OCI-LY7 (cell line): ENCODE measurements at regions not wholly inside any gene's neighbourhood (a gene's known extent, or its start where the extent isn't known, plus 50 kb on each side); places are given as distances from the start of the nearest gene placed in this dataset. TPM values are rescaled to one million over a fixed set of nuclear protein-coding genes. Genes with fewer than 3 reads are reported as not detected.

ENCODE experiments used
- BruUV-seq: library from RNA; stranded (reverse); fragments of 400-500 nt; replicated peaks from 2 replicates; lab custom pipeline; 2021; lab: Mats Ljungman, UMichigan
- CTCF ChIA-PET: fragments of 300-600 bp; sonication (Branson Sonifier 250); formaldehyde crosslinking; loops from one replicate; lab custom pipeline; 2022; ENCODE audit warnings: antibody characterized with exemption; ENCODE audit not compliant: unreplicated experiment; lab: Charles Lee
- POLR2A ChIA-PET: fragments of 300-600 bp; sonication (Branson Sonifier 250); formaldehyde crosslinking; loops from one replicate; lab custom pipeline; 2022; ENCODE audit warnings: antibody characterized with exemption; lab: Charles Lee
- DNase-seq: peaks from one replicate; pipeline ENCODE4 v3.0.0-alpha.2; 2015; ENCODE audit warnings: low spot score
- H2AFZ ChIP-seq: fragments of 200-600 bp; sonication (generic), shearing (Covaris generic); 2 replicates; pipeline ENCODE4 v1.6.1; 2014; ENCODE audit warnings: mild to moderate bottlenecking, antibody characterized with exemption, low read length, moderate library complexity
- H3K27ac ChIP-seq: fragments of 200-600 bp; sonication (generic); 2 replicates; pipeline ENCODE4 v1.5.1; 2014; ENCODE audit warnings: mixed run types, low read depth, mild to moderate bottlenecking, moderate library complexity, low read length, inconsistent platforms; ENCODE audit not compliant: poor library complexity, severe bottlenecking
- H3K36me3 ChIP-seq: fragments of 200-600 bp; sonication (generic); 2 replicates; pipeline ENCODE4 v1.6.1; 2014; ENCODE audit warnings: mild to moderate bottlenecking, antibody characterized with exemption, low read length, moderate library complexity, mixed read lengths; ENCODE audit not compliant: insufficient read depth
- H3K4me1 ChIP-seq: fragments of 200-600 bp; sonication (generic); 2 replicates; pipeline ENCODE4 v1.5.1; 2014; ENCODE audit warnings: mild to moderate bottlenecking, low read length; ENCODE audit not compliant: insufficient read depth, poor library complexity, severe bottlenecking
- H3K4me2 ChIP-seq: fragments of 200-600 bp; sonication (generic); 2 replicates; pipeline ENCODE4 v1.6.1; 2014; ENCODE audit warnings: mild to moderate bottlenecking, low read length
- H3K4me3 ChIP-seq: fragments of 200-600 bp; sonication (generic); 2 replicates; pipeline ENCODE4 v1.5.1; 2014; ENCODE audit warnings: mild to moderate bottlenecking, low read depth, low read length; ENCODE audit not compliant: poor library complexity, severe bottlenecking
- H3K79me2 ChIP-seq: fragments of 200-600 bp; sonication (generic); 2 replicates; pipeline ENCODE4 v1.6.1; 2016; ENCODE audit warnings: low read depth, mild to moderate bottlenecking, low read length, moderate library complexity, mixed read lengths; ENCODE audit not compliant: insufficient read depth
- H3K9me2 ChIP-seq: fragments of 200-600 bp; sonication (generic); 2 replicates; pipeline ENCODE4 v1.6.1; 2016; ENCODE audit warnings: mild to moderate bottlenecking, low read length, mixed read lengths; ENCODE audit not compliant: insufficient read depth
- H3K9me3 ChIP-seq: fragments of 200-600 bp; sonication (generic); 2 replicates; pipeline ENCODE4 v1.6.1; 2014; ENCODE audit warnings: mild to moderate bottlenecking, mixed run types, low read length, mixed read lengths
- H4K20me1 ChIP-seq: fragments of 200-600 bp; sonication (generic); 2 replicates; pipeline ENCODE4 v1.6.1; 2014; ENCODE audit warnings: mild to moderate bottlenecking, antibody characterized with exemption, low read length, moderate library complexity, mixed read lengths; ENCODE audit not compliant: insufficient read depth
- CTCF ChIP-seq: fragments of 200-600 bp; sonication (generic); conservative IDR thresholded peaks from 2 replicates; pipeline ENCODE4 v1.5.1; 2014; ENCODE audit warnings: mild to moderate bottlenecking, antibody characterized with exemption, low read length, moderate library complexity, mixed read lengths
- EZH2phosphoT487 ChIP-seq: fragments of 200-600 bp; sonication (generic); IDR thresholded peaks from 2 replicates; pipeline ENCODE4 v1.6.1; 2018; ENCODE audit warnings: low read depth, borderline replicate concordance, mild to moderate bottlenecking, mixed run types, antibody characterized with exemption, low read length, moderate library complexity, mixed read lengths
- intact Hi-C: fragments of 100-400 bp; cut with micrococcal nuclease; formaldehyde crosslinking; loops from one replicate; pipeline ENCODE4 v1.10.0; 2022; ENCODE audit not compliant: unreplicated experiment
- small RNA-seq: library from RNA; depleted of rRNA; stranded (forward); fragments of <200 nt; gene quantifications from one replicate; pipeline ENCODE3, GENCODE V24; 2014

DNA sequence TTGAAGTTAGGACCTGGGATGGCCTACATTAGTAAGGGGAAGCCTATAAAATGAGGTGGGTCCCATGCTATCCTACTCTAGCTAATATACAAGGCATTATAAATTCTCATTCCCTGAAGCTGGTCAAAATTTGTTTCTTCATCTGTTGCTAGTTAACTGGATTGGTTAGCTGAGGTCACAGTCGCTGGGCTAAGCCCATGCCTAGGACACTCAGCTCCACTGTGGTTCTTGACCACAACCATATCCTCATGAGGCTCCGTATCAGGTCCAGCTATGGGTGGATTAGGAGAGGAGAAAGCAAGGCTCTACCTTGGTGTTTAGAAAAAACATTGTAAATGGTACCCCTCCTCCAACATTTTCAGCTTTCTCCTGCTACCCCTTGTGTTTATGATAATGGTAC, 52.8 kb upstream of the RAI14 start:
- Histone ChIP-seq H3K9me3 (no peaks in the 10 kb centered on the region), H2AFZ (no peak overlapping the region), H3K4me2 (no peak overlapping the region), H3K79me2 (no peaks in the 10 kb centered on the region), H3K27ac (no peak overlapping the region), H3K36me3 (no peaks in the 10 kb centered on the region), H3K9me2 (no peaks in the 10 kb centered on the region), H4K20me1 (no peaks in the 10 kb centered on the region), H3K4me3 (no peak overlapping the region), H3K4me1 (peaks cover 10% of the 10 kb centered on the region)
- ChIA-PET CTCF (no interaction called here), POLR2A (interaction anchor here (0.6 to 1.6 kb wide), 3 partner anchors 10 to 52 kb away, joined by 3 to 7 read pairs (median 3); no protein-coding TSS in a partner anchor)
- intact Hi-C loops: no loop called here
- BruUV-seq: no TSS peak
- DNase-seq: no peak
- TF ChIP-seq CTCF (no peak), EZH2phosphoT487 (no peak)

- peak; percentile 20 for DNase-seq
- Histone ChIP-seq H3K36me3 (no peaks in the 10 kb centered on the region), H3K79me2 (no peaks in the 10 kb centered on the region), H2AFZ (no peak overlapping the region; the same call in 1 of the 2 replicates), H3K4me1 (peaks cover 10% of the 10 kb centered on the region), H3K27ac (no peak overlapping the region), H3K4me3 (no peak overlapping the region), H3K4me2 (peak overlapping the region; percentile 20; the same call in 1 of the 2 replicates), H3K9me3 (no peaks in the 10 kb centered on the region), H4K20me1 (no peaks in the 10 kb centered on the region), H3K9me2 (no peaks in the 10 kb centered on the region)
- no peak for TF ChIP-seq EZH2phosphoT487
- ChIA-PET CTCF (no interaction called here), POLR2A (interaction anchor here (1.1 to 1.6 kb wide), 2 partner anchors 17 to 51 kb away, joined by 3 to 7 read pairs; no protein-coding TSS in a partner anchor)
- BruUV-seq: no TSS peak
- intact Hi-C loops: no loop called here
Measured at GRCh38 chr5:34604119-34604675, 51.9 kb upstream of the RAI14 start.

GRCh38 chr5:34606101-34606500, 50.0 kb upstream of the RAI14 start:
- Histone ChIP-seq H3K4me3 (no peak overlapping the region), H3K36me3 (no peaks in the 10 kb centered on the region), H3K9me3 (no peaks in the 10 kb centered on the region), H3K4me1 (peaks cover 10% of the 10 kb centered on the region), H3K79me2 (no peaks in the 10 kb centered on the region), H3K9me2 (no peaks in the 10 kb centered on the region), H3K27ac (no peak overlapping the region), H3K4me2 (no peak overlapping the region), H4K20me1 (no peaks in the 10 kb centered on the region), H2AFZ (no peak overlapping the region)
- intact Hi-C loops: no loop called here
- DNase-seq: no peak
- ChIA-PET POLR2A (no interaction called here), CTCF (no interaction called here)
- TF ChIP-seq CTCF (no peak), EZH2phosphoT487 (no peak)
- no TSS peak for BruUV-seq

Small RNAs in the stretch of these regions (small RNA-seq; reads per million reads assigned to genes)
- not detected for gene AC139792.3
